Panc1 (cell line): ENCODE measurements at regions not wholly inside any gene's neighbourhood (a gene's known extent, or its start where the extent isn't known, plus 50 kb on each side); places are given as distances from the start of the nearest gene placed in this dataset.
"Not testable (repeated sequence)": the region's sequence is repeated elsewhere in the genome, so short reads cannot be mapped to it uniquely, and the experiment has no call there.

Experiments used
- CTCF ChIP-seq: fragments of 450-650 bp; IDR thresholded peaks from 2 replicates; pipeline ENCODE4 v1.5.1; 2017; ENCODE audit warnings: mild to moderate bottlenecking
- POLR2AphosphoS5 ChIP-seq: IDR thresholded peaks from 2 replicates; pipeline ENCODE4 v1.6.1; 2012; ENCODE audit warnings: mild to moderate bottlenecking, low read depth, low read length, moderate library complexity

GRCh38 chr4:59560141-59560648 lies 1639.9 kb upstream of the ADGRL3 start:
- TF ChIP-seq CTCF, POLR2AphosphoS5: not testable (repeated sequence)
